OCI-LY1 (cell line): ENCODE measurements at regions not wholly inside any gene's neighbourhood (a gene's known extent, or its start where the extent isn't known, plus 50 kb on each side); places are given as distances from the start of the nearest gene placed in this dataset.

Experiments
- CTCF ChIP-seq: fragments of 200-600 bp; sonication (generic), shearing (Covaris generic); IDR thresholded peaks from 2 replicates; pipeline ENCODE4 v1.5.1; 2017; ENCODE audit warnings: mild to moderate bottlenecking, antibody characterized with exemption, low read length, moderate library complexity, mixed read lengths
- EZH2 ChIP-seq: fragments of 200-600 bp; sonication (generic), shearing (Covaris generic); IDR thresholded peaks from 2 replicates; pipeline ENCODE4 v1.8.0; 2017; ENCODE audit warnings: borderline replicate concordance, mixed run types, mild to moderate bottlenecking, antibody characterized with exemption, low read length, moderate library complexity, mixed read lengths

GRCh38 chr16:85449885-85450245, 163.3 kb upstream of the GSE1 start:
- TF ChIP-seq CTCF (no peak), EZH2 (no peak)
